Femur (tissue), 1 donor: ENCODE measurements at regions not wholly inside any gene's neighbourhood (a gene's known extent, or its start where the extent isn't known, plus 50 kb on each side); places are given as distances from the start of the nearest gene placed in this dataset.
"Not testable (repeated sequence)": the region's sequence is repeated elsewhere in the genome, so short reads cannot be mapped to it uniquely, and the experiment has no call there.

Source experiments
- DNase-seq: peaks from one replicate; pipeline ENCODE4 v3.0.0-alpha.2; 2017

DNA sequence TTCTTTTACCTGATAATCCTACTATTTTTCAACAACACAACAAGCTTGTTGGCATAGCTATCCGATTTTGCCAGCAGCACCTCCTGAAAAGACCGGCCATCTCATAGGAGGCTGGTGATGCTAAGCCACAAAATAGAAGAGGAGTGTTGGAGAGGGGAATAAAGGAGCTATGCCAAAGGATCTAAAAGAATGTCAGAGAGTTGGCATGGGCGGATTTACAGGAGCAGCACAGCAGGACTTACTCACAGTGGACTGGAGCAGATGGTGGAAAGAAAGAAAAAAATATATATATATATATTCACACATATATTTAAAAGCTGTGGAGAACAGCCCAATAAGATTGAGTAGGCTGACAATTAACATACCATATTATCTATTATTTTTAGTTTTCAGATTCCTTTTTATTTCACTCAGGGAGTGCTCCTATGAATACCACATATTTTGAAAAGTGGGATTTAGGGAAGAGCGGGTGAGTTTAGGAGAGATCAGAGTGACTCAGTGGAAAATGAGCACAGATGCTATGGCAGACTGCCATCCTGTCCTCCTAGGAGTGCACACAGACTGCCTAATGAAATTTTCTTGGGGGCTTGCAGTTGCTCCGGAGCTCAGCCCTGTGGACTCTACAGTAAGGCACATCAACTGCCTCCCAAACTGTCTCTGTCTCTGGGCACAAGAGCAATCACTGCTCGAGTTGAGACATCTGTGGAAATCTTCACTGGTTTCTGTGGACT is 394.4 kb upstream of the CHRM3 start:
- DNase-seq = peak; percentile 57

GRCh38 chr1:238985312-238985711 is 401.1 kb upstream of the CHRM3 start:
- no peak for DNase-seq

DNA sequence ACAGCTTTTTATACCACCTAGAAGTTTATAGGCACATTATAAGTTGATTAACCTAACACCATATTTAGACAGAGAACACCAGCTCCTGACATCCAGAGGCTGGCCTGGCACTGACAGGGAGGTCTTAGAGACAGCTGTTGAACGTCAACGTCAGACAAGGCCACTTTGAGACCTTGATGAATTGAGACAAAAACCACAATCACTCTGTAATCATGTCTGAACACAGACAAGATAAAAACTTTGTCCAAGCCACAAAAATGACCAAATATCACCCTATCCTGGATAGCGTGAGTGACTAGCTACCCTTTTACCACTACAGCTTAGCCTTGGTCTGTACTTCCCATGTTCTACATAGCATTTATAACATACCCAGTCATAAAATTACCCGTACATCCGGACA is 403.6 kb upstream of the CHRM3 start:
- DNase-seq = no peak

DNA sequence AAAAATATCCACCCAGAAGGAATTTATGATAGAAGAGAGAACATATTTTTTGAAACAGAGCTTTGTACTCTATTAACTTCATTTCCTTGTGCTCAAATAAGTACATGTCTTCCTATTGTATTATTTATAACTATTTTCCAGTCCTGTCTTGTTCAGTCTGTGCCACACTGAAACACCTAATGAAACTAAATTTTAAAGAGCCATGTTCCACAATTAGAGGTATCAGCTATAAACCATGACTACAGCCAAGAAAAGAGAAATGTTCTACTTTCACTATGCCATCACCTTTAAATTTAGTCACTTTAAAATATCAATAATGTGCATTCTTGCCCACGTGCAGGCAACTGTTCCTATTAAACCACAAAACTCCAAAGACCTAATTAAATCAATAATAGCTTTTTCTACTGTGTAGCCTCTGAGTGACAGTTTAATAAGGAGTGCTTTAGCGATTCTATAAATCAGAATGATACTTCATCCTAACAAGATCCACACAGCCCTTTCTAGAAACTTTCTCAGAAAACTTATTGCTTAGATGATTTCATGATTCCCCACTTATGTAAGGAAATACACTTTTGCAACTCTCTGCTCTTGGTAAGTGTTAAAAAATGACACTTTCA is 404.9 kb upstream of the CHRM3 start:
- DNase-seq = no peak

DNA sequence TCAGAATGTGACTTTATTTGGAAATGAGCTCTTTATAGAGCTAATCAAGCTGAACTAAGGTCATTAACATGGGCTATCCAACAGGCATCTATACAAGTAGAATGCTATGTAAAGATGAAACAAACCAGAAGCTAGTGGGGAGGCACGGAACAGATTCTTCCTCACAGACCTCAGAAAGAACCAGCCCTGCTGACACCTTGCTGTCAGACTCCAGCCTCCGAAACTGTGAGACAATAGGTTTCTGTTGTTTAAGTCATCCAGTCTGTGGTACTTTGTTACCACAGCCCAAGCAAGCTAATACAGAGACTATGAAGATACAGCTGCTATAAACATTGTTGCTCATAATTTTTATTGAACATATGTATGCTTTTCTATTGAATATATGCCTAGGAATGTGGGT is 406.3 kb upstream of the CHRM3 start:
- DNase-seq = no peak

GRCh38 chr1:238964631-238965030 is 421.7 kb upstream of the CHRM3 start:
- no peak for DNase-seq

DNA sequence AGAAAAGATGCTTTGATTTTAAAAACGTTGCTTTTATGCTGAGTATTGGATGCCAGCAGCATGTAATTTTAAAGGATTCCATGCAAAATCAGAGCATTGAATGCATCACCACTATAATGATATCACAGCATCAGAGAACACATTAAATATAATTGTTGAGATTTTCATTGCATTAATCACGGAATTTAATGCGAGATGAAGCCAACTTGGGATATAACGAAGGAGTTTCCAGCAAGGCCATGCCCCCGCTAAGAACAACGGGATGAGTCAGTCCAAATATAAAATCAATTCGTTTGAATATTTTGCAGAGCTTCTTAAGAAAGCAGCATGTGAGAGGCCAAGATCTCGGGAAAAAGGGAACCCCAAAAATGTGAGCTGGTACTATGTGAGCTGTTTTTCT is 423.4 kb upstream of the CHRM3 start:
- no peak for DNase-seq

- DNase-seq = no peak
Measured at GRCh38 chr1:238961790-238962189, 424.6 kb upstream of the CHRM3 start.

DNA sequence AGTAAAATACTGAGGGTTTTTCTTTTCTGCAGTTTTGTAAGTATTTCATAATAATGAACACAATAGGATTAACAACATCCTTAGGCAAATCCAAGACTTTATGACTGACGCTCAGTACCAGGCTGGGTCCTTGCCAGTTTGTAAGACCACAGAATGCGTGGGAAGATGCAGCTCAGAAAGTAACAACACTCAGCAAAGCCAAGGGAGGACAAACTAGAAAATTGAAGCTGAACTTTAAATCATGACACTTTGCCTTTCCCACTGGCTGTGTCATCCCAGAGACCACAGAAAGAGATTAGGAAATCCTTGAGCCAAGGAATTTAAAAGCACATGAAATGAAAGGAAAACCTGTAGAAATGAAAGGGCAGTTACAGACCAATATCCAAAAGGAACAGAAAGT is 426.3 kb upstream of the CHRM3 start:
- DNase-seq = peak; percentile 37

DNA sequence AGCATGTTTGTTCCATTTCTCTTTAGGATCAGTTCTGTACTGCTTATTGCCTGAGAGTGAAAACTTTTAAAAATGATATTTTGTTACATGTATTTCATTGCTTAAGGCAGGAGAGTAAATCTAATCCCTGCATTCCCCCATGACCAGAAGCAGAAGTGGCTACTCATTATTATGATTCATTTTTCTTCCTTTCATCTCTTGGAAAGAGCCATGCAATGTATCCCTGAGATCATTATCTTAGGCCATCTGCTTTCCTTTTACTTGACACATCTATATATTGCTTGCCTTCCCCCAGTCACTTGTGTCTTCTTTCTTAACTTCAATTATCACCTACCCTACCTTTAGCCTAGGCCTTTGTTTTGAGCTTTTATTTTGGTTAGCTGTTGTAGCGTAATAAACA is 430.4 kb upstream of the CHRM3 start:
- no peak for DNase-seq

- DNase-seq = no peak
Measured at GRCh38 chr1:238954865-238955264, 431.5 kb upstream of the CHRM3 start.

- DNase-seq = no peak
Measured at GRCh38 chr1:238953448-238954010, 432.8 kb upstream of the CHRM3 start.

GRCh38 chr1:238951809-238952208 is 434.6 kb upstream of the CHRM3 start:
- peak; percentile 23 for DNase-seq

DNA sequence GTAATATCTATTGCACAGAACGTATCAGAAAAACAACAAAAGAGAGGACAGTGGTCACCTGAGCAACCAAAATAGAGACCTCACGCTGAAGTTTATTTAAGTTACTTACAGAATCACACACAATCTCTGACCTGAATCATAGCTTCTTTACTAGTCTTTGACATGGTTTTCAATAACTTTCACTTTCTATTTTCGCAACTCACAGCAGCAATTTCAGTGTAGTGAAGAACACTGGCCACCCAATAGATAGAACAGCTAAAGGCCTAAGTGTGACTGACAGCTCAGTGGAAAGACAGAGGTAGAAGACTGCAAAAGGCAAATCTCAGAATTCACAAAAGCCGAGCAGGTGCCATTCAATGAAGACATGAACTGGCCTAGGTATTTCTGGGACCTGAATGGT is 435.6 kb upstream of the CHRM3 start:
- DNase-seq = no peak

GRCh38 chr1:238950017-238950416 is 436.4 kb upstream of the CHRM3 start:
- DNase-seq = no peak

DNA sequence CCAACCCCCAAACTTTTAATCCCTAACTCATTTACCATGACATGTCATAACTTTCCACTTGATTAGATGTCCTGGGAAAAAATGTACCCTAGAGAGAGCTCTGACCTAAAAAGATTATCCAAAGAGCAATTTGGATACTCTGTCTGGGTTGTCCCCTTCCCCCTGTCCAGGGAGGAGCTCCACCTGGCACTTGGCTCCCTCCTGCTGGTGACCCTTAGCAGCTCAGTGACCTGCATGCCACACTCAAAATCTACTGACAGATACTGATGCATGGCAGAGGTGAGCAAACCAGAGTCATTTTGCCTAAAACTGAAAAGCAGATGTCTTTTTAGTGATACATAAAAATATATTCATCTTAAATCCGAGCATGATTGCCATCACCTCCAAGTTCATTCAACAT is 442.3 kb upstream of the CHRM3 start:
- no peak for DNase-seq

DNA sequence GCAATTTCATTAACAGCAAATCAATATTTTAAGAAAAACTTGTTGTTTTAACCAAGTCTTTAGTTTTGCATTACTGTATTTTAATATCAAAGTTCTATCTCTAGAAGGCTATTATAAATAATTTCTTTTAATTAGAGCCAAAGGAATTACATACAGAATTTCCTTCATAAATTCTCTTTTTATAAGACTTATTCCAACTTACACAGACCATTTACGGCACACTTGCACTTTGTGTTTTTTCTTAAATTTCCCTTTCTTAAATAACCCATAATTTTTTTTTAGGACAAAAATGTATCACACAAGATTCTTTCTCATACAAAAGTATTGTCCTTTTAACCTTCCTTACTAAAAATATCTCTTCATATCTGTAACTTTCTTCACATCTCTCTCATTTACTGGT is 458.5 kb upstream of the CHRM3 start:
- DNase-seq = no peak

DNA sequence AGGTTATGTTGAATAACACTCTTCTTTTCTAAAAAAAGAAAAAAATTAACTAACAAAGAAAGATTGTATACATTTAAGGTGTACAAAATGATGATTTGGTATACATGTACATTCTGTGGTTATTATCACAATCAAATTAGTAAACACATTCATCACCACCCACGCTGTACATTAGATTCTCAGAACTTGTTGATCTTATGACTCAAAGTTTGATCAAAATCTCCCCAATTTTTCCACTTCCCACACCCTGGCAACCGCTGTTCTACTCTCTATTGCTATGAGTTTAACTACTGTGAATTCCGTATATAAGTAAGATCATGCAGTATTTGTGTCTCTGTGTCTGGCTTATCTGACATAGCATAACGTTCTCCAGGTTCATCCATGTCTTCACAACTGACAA is 469.5 kb upstream of the CHRM3 start:
- no peak for DNase-seq

DNA sequence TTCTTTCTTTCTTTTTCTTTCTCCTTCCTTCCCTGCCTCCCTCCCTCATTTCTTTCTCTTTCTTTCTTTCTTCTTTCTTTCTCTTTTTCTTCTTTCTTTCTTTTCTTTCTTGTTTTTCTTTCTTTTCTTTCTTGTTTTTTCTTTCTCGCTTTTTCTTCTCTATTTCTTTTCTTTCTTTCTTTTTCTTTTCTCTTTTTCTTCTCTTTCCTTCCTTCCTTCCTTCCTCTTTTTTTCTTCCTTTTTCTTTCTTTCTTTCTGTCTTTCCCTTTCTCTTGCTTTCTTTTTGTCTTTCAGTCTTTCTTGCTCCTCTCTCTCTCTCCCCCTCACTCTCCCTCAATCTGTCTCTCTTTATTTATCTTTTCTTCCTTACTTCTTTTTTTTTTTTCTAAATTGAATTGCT is 472.0 kb upstream of the CHRM3 start:
- DNase-seq = no peak

DNA sequence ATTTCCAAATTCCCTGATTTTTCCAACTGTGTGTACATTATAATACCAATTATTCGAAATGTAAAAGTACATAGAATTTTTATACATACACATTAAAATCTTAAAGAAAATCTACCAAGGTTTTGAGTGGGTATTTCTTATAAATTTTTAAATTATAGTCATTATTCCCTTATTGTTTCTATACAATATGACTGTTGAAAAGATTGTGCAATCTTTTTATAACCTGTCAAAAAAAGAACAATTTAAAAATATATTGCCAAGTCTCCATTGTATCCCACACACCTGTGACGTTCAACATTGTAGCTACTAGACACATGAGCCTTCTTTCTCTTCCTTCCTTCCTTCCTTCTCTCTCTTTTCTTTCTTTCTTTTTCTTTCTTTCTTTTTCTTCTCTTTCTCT is 473.2 kb upstream of the CHRM3 start:
- DNase-seq = no peak

- no peak for DNase-seq
Measured at GRCh38 chr1:238912148-238912547, 474.2 kb upstream of the CHRM3 start.

- not testable (repeated sequence) for DNase-seq
Measured at GRCh38 chr1:238902752-238903151, 483.6 kb upstream of the CHRM3 start.

DNA sequence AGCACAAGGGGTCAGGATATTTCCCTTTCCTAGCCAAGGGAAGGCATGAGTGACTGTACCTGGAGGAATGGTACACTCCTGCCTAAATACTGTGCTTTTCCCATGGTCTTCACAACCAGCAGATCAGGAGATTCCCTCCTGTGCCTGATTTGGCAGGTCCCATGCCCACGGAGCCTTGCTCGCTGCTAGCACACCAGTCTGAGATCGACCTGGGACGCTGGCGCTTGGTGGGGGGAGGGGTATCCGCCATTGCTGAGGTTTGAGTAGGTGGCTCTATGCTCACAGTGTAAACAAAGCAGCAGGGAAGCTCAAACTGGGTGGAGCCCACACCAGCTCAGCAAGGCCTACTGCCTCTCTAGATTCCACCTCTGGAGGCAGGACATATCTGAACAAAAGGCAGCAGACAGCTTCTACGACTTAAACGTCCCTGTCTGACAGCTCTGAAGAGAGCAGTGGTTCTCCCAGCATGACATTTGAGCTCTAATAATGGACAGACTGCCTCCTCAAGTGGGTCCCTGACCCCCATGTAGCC is 486.0 kb upstream of the CHRM3 start:
- no peak for DNase-seq

DNA sequence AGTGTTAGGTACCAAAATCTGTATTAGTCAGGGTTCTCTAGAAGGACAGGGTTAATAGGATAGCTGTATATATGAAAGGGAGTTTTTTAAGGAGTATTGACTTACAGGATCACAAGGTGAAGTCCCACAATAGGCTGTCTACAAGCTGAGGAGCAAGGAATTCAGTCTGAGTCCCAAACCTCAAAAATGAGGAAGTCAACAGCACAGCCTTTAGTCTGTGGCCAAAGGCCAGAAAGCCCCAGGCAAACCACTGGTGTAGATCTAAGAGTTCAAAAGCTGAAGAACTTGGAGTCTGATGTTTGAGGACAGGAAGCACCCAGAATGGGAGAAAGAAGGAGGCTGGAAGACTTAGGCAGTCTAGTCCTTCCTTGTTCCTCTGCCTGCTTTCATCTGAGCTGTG is 487.5 kb upstream of the CHRM3 start:
- DNase-seq = no peak
